HG03066 (cell line): ENCODE measurements at regions not wholly inside any gene's neighbourhood (a gene's known extent, or its start where the extent isn't known, plus 50 kb on each side); places are given as distances from the start of the nearest gene placed in this dataset.
A peak's percentile ranks its signal among the peaks of the same experiment; 100 is the strongest.
"Not testable (repeated sequence)": the region's sequence is repeated elsewhere in the genome, so short reads cannot be mapped to it uniquely, and the experiment has no call there.

Experiments used
- ATAC-seq: cut with Tn5 transposase; IDR thresholded peaks from one replicate; pipeline ENCODE4 v1.9.1; 2021; ENCODE audit warnings: low read depth; ENCODE audit not compliant: unreplicated experiment

- no peak for ATAC-seq
Observed at GRCh38 chr1:88538222-88538899, 145.7 kb upstream of the PKN2 start.

GRCh38 chr1:88540255-88540654, 143.8 kb upstream of the PKN2 start:
- no peak for ATAC-seq

GRCh38 chr1:88541596-88541995, 142.5 kb upstream of the PKN2 start:
- no peak for ATAC-seq

- no peak for ATAC-seq
Observed at GRCh38 chr1:88544195-88544594, 139.9 kb upstream of the PKN2 start.

- ATAC-seq, result no peak
Observed at GRCh38 chr1:88549536-88549935, 134.5 kb upstream of the PKN2 start.

GRCh38 chr1:88552226-88552625, 131.8 kb upstream of the PKN2 start:
- ATAC-seq, result no peak

- ATAC-seq, result no peak
Observed at GRCh38 chr1:88557014-88557413, 127.1 kb upstream of the PKN2 start.

GRCh38 chr1:88560621-88561020, 123.5 kb upstream of the PKN2 start:
- no peak for ATAC-seq

- ATAC-seq, result no peak
Observed at GRCh38 chr1:88562991-88563390, 121.1 kb upstream of the PKN2 start.

GRCh38 chr1:88566615-88567387, 117.3 kb upstream of the PKN2 start:
- no peak for ATAC-seq

- no peak for ATAC-seq
Observed at GRCh38 chr1:88571506-88571905, 112.6 kb upstream of the PKN2 start.

- no peak for ATAC-seq
Observed at GRCh38 chr1:88579598-88579997, 104.5 kb upstream of the PKN2 start.

- no peak for ATAC-seq
Observed at GRCh38 chr1:88581703-88582102, 102.4 kb upstream of the PKN2 start.

- ATAC-seq, result no peak
Observed at GRCh38 chr1:88593358-88593757, 90.7 kb upstream of the PKN2 start.

- no peak for ATAC-seq
Observed at GRCh38 chr1:88595355-88596002, 88.6 kb upstream of the PKN2 start.

- not testable (repeated sequence) for ATAC-seq
Observed at GRCh38 chr1:88597973-88598372, 86.1 kb upstream of the PKN2 start.

GRCh38 chr1:88608139-88608943, 75.7 kb upstream of the PKN2 start:
- peak; percentile 73 for ATAC-seq

- no peak for ATAC-seq
Observed at GRCh38 chr1:88609051-88609450, 75.0 kb upstream of the PKN2 start.

- ATAC-seq, result no peak
Observed at GRCh38 chr1:88610687-88611086, 73.4 kb upstream of the PKN2 start.

- ATAC-seq, result no peak
Observed at GRCh38 chr1:88612292-88612691, 71.8 kb upstream of the PKN2 start.

- no peak for ATAC-seq
Observed at GRCh38 chr1:88612773-88613172, 71.3 kb upstream of the PKN2 start.
